IPS DF 6.9 (cell line): ENCODE measurements at regions not wholly inside any gene's neighbourhood (a gene's known extent, or its start where the extent isn't known, plus 50 kb on each side); places are given as distances from the start of the nearest gene placed in this dataset.
A peak's percentile ranks its signal among the peaks of the same experiment; 100 is the strongest.

Source experiments
- DNase-seq: peaks from one replicate; pipeline ENCODE4 v3.0.0-alpha.2; 2013; ENCODE audit warnings: low read depth, low spot score
- H3K27ac ChIP-seq: one replicate; pipeline ENCODE4 v1.5.1; 2013; ENCODE audit warnings: low read length, control low read depth
- H3K27me3 ChIP-seq: 2 replicates; pipeline ENCODE4 v1.6.1; 2013; ENCODE audit warnings: mild to moderate bottlenecking, low read length; ENCODE audit not compliant: control insufficient read depth, insufficient read depth
- H3K36me3 ChIP-seq: 2 replicates; pipeline ENCODE4 v1.6.1; 2013; ENCODE audit warnings: low read length; ENCODE audit not compliant: control insufficient read depth, insufficient read depth
- H3K4me1 ChIP-seq: 2 replicates; pipeline ENCODE4 v1.6.1; 2013; ENCODE audit warnings: low read length; ENCODE audit not compliant: control insufficient read depth, insufficient read depth
- H3K4me3 ChIP-seq: 2 replicates; pipeline ENCODE4 v1.5.1; 2013; ENCODE audit warnings: mild to moderate bottlenecking, low read length
- H3K9me3 ChIP-seq: 2 replicates; pipeline ENCODE4 v1.6.1; 2013; ENCODE audit warnings: low read length, inconsistent platforms; ENCODE audit not compliant: control insufficient read depth, insufficient read depth
- WGBS: extraction: QIAGEN DNeasy Blood & Tissue Kit; methylation state at CpG from one replicate; pipeline ENCODE4 v1.1.7; 2013; ENCODE audit warnings: mixed read lengths, missing lambda C conversion rate; ENCODE audit not compliant: insufficient read length, insufficient coverage; 5-methylcytosine and 5-hydroxymethylcytosine counted together

DNA sequence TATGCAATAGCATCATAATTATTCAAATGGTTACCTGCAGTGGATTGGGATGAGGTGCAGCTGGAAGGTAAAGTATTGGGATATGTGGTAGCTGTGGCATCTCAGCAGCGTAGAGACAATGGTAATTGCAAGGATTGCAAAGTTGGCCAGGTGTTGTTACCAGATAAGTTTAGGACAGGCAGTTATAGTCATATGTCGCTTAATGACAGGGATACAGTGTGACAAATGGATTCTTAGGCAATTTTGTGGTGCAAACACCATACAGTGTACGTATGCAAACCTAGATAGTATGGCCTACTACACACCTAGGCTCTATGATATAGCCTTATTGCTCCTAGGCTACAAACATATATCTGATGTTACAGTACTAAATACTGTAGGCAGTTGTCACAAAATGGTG lies 163.5 kb upstream of the LYZL2 start:
- no peak for DNase-seq
- H3K36me3 ChIP-seq: no peaks in the 10 kb centered on the region
- H3K9me3 ChIP-seq: no peaks in the 10 kb centered on the region
- H3K27me3 ChIP-seq: no peaks in the 10 kb centered on the region
- no CpG with 5 or more reads among the region's 3 CpGs for WGBS
- no peak overlapping the region for H3K27ac ChIP-seq
- no peak overlapping the region for H3K4me3 ChIP-seq
- no peaks in the 10 kb centered on the region for H3K4me1 ChIP-seq

DNA sequence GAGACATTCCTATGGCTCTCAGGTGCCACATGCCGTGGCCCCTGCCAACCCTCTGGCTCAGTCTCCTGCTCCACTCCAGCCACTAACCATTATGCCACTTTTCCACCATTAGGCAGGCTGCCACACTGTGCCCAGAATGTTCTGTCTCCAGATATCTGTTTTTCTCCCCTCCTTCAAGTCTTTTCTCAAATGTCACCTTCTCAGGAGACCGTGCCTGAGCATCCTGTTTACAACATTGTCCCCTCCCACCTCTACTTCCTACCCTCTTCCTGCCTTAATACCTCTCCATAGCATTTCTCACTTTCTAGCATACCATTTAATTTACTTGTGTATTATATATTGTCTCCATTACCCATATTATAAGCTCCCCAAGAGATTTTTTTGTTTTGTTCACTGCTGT lies 162.5 kb upstream of the LYZL2 start:
- Histone ChIP-seq H3K27me3 (no peaks in the 10 kb centered on the region), H3K9me3 (no peaks in the 10 kb centered on the region), H3K27ac (no peak overlapping the region), H3K36me3 (no peaks in the 10 kb centered on the region), H3K4me3 (no peak overlapping the region), H3K4me1 (no peaks in the 10 kb centered on the region)
- DNase-seq: no peak
- no CpG with 5 or more reads among the region's 2 CpGs for WGBS

DNA sequence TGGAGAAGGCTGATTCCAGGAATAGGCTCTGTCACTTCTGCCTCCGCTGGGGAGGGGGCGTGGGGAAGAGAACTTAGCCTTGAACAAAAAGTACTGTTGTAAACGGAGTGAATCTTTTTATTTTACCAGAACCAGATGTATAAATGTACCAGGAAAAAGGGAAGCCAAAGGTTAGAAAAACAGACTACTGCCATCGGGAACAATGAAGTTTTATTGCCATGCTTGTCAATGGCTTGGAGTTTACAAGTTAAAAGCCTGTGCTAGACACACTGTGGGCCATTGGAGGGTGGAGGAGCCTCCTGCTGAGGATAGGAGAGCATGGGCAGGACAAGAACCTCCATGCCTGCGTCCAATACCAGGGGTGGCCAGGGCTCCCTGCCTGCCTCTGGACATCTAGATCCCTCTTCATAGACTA lies 161.7 kb upstream of the LYZL2 start:
- no peaks in the 10 kb centered on the region for H3K4me1 ChIP-seq
- no CpG with 5 or more reads among the region's 5 CpGs for WGBS
- H3K36me3 ChIP-seq: no peaks in the 10 kb centered on the region
- H3K4me3 ChIP-seq: no peak overlapping the region
- no peaks in the 10 kb centered on the region for H3K9me3 ChIP-seq
- H3K27me3 ChIP-seq: no peaks in the 10 kb centered on the region
- no peak overlapping the region for H3K27ac ChIP-seq
- no peak for DNase-seq

DNA sequence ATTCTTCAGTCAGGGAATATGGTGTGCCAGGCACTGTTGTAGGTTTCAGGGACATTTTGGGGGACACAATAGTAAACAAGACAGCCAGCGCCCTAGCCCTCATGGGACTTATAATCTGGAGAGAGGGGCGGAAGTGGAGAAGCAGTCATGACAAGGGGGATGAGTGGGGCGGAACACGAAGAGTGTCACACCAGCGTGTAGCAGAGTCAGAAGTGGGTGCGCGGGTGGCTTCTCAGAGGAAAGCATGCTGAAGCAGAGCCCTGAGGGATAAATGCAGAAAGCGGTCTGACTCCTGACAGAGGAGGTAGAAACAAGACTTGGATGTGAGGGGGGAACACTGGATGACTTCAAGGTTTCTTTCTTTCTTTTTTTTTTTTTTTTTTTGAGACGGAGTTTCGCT lies 160.3 kb upstream of the LYZL2 start:
- WGBS: no CpG with 5 or more reads among the region's 10 CpGs

DNA sequence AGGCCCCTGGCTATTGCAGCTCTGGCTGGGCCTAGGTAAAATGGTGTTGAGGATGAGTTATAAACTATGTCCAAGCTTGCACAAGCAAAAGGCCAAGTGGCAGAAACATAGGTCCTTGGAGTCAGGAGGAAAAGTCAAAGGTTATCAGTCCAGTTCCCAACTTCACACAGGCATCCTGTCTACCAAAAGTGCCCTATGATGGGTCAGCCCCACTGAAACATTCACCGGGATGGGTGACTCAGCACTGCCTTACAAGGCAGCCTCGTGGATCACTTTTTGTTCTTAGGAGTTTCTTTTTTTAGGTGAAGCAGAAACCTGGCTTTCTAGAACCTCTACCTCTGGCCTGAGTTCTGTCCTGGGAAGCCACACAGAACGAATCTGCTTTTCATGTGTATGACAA lies 158.8 kb upstream of the LYZL2 start:
- Histone ChIP-seq H3K4me1 (no peaks in the 10 kb centered on the region), H3K9me3 (no peaks in the 10 kb centered on the region), H3K27me3 (no peaks in the 10 kb centered on the region), H3K36me3 (no peaks in the 10 kb centered on the region), H3K27ac (no peak overlapping the region), H3K4me3 (no peak overlapping the region)
- WGBS: no CpG with 5 or more reads among the region's 3 CpGs
- no peak for DNase-seq

More for the DNA sequence above, 160.3 kb upstream of the LYZL2 start:
- H3K4me1 ChIP-seq: no peaks in the 10 kb centered on the region
- no peak for DNase-seq
- no peak overlapping the region for H3K4me3 ChIP-seq
- H3K36me3 ChIP-seq: no peaks in the 10 kb centered on the region
- no peaks in the 10 kb centered on the region for H3K9me3 ChIP-seq
- H3K27ac ChIP-seq: no peak overlapping the region
- H3K27me3 ChIP-seq: no peaks in the 10 kb centered on the region

- no peak for DNase-seq
- no peak overlapping the region for H3K4me3 ChIP-seq
- H3K4me1 ChIP-seq: no peaks in the 10 kb centered on the region
- H3K27me3 ChIP-seq: no peaks in the 10 kb centered on the region
- H3K27ac ChIP-seq: no peak overlapping the region
- no CpG with 5 or more reads among the region's 2 CpGs for WGBS
- H3K9me3 ChIP-seq: no peaks in the 10 kb centered on the region
- no peaks in the 10 kb centered on the region for H3K36me3 ChIP-seq
Observed at GRCh38 chr10:30786906-30787305, 157.4 kb upstream of the LYZL2 start.

DNA sequence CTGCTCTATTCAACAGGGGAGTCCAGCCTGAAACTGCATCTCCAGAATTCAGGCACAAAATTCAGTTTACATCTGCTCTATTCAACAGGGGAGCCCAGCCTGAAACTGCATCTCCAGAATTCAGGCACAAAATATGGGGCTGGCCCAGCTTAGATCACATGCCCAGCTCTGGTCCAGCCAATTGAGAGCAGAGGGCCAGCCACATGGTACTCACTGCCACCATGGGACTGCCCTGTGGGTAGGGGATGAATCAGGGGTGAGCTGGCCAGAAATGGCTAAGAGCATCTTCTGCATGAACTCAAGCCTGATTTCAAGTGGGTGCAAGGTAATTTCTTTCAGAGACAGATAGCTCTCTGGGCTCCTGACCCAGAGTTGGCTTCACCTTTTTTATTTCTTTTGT lies 156.6 kb upstream of the LYZL2 start:
- H3K4me1 ChIP-seq: no peaks in the 10 kb centered on the region
- H3K9me3 ChIP-seq: no peaks in the 10 kb centered on the region
- DNase-seq: no peak
- H3K36me3 ChIP-seq: no peaks in the 10 kb centered on the region
- no peaks in the 10 kb centered on the region for H3K27me3 ChIP-seq
- no peak overlapping the region for H3K27ac ChIP-seq
- no peak overlapping the region for H3K4me3 ChIP-seq

GRCh38 chr10:30784897-30785605 lies 155.5 kb upstream of the LYZL2 start:
- peak; percentile 73 for DNase-seq
- no CpG with 5 or more reads among the region's 63 CpGs for WGBS
- no peaks in the 10 kb centered on the region for H3K27me3 ChIP-seq

GRCh38 chr10:30784524-30784896 lies 155.0 kb upstream of the LYZL2 start:
- H3K4me1 ChIP-seq: no peaks in the 10 kb centered on the region
- no peaks in the 10 kb centered on the region for H3K36me3 ChIP-seq
- DNase-seq: no peak
- H3K27me3 ChIP-seq: no peaks in the 10 kb centered on the region
- H3K27ac ChIP-seq: no peak overlapping the region
- no peaks in the 10 kb centered on the region for H3K9me3 ChIP-seq
- peak overlapping the region; percentile 59; the same call in 1 of the 2 replicates for H3K4me3 ChIP-seq
- WGBS: no CpG with 5 or more reads among the region's 5 CpGs

More at GRCh38 chr10:30784897-30785605, 155.5 kb upstream of the LYZL2 start:
- Histone ChIP-seq H3K4me1 (no peaks in the 10 kb centered on the region), H3K36me3 (no peaks in the 10 kb centered on the region), H3K27ac (no peak overlapping the region), H3K4me3 (peak overlapping the region; percentile 59; the same call in 1 of the 2 replicates), H3K9me3 (no peaks in the 10 kb centered on the region)

DNA sequence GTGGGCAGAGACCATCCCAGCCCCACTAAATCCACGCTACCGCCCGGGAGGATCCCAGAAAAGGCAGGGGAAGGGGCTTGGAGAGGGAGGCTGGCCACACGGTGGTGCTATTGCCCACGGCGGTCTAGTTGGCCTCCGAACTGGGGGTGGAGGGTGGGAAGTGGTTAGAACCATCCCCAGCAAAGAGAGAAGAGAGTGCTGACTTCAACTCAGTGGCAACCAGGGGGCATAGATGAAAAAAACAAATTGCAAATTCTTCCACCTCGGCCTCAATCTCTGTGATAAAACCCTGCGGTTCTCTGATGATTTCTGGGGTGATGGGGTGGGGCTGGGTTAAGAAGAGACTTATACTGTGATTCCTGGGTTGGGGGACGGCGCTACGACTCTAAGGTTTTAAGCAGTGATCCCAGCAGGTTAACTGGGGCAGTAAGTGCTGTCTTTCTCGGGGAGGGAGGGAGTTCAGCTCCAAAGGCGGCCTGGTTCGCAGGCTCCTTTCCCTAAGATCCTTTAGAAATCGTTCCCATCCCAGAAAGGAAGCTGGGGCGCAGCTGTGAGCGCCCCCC lies 154.5 kb upstream of the LYZL2 start:
- H3K9me3 ChIP-seq: no peaks in the 10 kb centered on the region
- H3K27me3 ChIP-seq: no peaks in the 10 kb centered on the region
- peak; percentile 72 for DNase-seq
- peak overlapping the region; percentile 59; the same call in 1 of the 2 replicates for H3K4me3 ChIP-seq
- WGBS: no CpG with 5 or more reads among the region's 18 CpGs
- no peaks in the 10 kb centered on the region for H3K36me3 ChIP-seq
- H3K27ac ChIP-seq: no peak overlapping the region
- no peaks in the 10 kb centered on the region for H3K4me1 ChIP-seq
